Fibroblast of the aortic adventitia (primary cell): ENCODE measurements at regions not wholly inside any gene's neighbourhood (a gene's known extent, or its start where the extent isn't known, plus 50 kb on each side); places are given as distances from the start of the nearest gene placed in this dataset.

Source experiments
- DNase-seq: peaks from one replicate; pipeline ENCODE4 v3.0.0-alpha.2; 2010; ENCODE audit warnings: low read depth
- H3K4me3 ChIP-seq: 2 replicates; pipeline ENCODE4 v1.5.1; 2011; ENCODE audit warnings: low read depth, mild to moderate bottlenecking, control low read depth, low read length, moderate library complexity
- TF ChIP-seq, protein P1 (sequence below): IDR thresholded peaks from 2 replicates; pipeline ENCODE4 v1.5.1; 2011; ENCODE audit warnings: mild to moderate bottlenecking, low read length, control low read depth, inconsistent platforms; ENCODE audit not compliant: insufficient read depth

DNA sequence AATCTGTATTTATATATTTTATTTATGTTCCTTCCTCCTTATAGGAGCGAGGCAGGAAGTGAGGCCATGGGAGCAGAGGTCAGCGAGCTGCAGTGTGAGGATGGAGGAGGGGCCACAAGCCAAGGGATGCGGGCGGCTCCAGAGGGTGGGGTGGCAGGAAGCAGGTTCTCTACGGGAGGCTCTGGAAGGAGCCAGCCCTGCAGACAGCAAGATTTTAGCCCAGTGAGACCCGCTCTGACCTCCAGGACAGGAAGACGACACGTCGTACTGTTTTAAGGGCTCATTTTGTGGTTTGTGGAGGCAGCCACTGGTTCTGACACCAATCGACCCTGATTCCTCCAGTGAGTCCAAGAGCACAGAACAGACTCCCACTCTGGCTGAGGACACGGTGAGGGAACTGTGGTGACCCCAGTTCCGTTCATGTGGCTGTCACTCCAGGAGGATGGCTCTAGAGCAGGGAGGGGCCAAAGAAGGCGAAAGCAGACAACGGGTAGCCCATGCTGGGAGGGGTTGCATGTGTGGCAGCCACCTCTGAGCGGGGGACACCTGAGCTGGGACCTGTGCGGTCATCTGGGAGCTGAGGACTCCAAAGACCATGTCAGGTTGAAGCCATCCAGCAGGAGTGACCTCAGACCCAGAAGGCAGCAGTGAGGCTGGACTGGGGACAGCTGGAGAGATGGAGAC is 100.1 kb upstream of the BHLHE23 start:
- no peak for DNase-seq
- no peak overlapping the region for H3K4me3 ChIP-seq
- TF ChIP-seq, protein P1, sequence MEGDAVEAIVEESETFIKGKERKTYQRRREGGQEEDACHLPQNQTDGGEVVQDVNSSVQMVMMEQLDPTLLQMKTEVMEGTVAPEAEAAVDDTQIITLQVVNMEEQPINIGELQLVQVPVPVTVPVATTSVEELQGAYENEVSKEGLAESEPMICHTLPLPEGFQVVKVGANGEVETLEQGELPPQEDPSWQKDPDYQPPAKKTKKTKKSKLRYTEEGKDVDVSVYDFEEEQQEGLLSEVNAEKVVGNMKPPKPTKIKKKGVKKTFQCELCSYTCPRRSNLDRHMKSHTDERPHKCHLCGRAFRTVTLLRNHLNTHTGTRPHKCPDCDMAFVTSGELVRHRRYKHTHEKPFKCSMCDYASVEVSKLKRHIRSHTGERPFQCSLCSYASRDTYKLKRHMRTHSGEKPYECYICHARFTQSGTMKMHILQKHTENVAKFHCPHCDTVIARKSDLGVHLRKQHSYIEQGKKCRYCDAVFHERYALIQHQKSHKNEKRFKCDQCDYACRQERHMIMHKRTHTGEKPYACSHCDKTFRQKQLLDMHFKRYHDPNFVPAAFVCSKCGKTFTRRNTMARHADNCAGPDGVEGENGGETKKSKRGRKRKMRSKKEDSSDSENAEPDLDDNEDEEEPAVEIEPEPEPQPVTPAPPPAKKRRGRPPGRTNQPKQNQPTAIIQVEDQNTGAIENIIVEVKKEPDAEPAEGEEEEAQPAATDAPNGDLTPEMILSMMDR = no peak

DNA sequence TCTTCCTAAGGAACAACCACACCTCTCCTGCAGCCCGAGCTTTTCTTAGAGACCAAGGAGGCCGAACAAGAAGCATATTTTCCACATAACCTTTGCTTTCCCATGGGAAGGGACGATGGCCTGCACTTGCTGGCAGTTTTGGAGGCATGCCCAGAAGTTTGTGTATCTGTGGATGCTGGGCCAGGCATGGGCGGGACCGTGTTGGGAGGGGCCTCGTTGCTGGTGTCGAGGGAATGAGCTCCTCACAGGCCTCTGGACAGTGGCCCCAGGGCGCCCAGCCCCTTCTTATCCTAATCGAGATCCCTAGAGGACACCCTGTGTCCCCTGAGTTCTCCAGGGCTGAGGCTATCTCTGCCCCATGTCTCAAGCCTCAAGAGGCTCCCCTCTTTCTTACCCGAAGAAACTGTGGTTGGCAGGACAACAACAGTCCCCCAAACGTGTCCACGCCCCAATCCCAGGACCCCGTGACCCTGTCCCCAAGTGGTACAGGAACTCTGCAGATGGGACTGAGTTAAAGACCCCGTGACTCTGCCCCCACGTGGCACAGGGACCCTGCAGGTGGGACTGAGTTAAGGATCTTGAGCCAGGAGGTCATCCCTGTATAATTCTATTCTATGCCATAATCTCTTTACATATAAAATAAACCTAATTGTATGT is 99.5 kb upstream of the BHLHE23 start:
- TF ChIP-seq, protein P1 = no peak
- peak; percentile 35 for DNase-seq
- H3K4me3 ChIP-seq = no peak overlapping the region

DNA sequence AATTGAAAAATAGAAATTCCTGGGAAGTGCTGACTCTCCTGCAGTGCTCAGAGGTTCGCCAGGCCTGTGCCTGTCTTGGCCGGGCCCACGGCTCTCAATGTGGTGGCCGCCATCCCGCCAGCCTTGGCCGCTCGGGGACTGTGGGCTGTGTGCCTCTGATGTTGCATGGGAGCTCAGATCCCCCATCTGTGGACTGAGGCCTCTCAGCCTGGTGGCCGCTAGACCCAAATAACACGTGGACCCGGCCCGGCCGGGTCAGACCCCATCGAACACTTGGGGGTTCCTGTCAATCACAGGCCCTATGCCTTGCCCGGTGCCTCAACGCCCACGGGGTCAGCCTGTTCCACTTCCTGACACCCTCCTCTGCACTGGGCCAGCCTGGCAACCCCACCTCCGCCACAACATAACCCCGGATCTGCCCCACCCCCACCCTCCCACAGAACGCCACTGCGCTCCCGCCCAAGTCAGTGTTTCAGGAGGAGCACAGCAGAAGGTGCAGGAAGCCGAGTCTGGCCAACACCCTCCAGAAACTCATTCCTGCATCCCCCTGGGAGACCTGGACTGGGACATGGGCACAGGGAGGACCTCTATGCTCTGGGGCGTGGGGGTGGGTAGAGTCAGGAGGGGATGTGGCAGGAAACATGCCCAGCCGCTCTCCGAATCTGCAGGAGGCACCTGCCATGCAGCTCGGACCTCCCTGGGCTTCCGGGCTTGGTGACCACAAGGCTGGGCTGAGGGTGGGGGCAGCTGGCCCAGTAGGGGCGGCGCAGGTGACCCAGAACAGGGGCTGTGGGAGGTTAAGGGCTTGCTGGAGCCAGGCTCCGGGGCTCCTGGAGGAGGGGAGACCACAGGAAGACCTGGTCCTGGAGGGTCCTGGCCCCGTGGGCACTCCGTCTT is 98.7 kb upstream of the BHLHE23 start:
- TF ChIP-seq, protein P1 = no peak
- no peak for DNase-seq
- H3K4me3 ChIP-seq = no peak overlapping the region

DNA sequence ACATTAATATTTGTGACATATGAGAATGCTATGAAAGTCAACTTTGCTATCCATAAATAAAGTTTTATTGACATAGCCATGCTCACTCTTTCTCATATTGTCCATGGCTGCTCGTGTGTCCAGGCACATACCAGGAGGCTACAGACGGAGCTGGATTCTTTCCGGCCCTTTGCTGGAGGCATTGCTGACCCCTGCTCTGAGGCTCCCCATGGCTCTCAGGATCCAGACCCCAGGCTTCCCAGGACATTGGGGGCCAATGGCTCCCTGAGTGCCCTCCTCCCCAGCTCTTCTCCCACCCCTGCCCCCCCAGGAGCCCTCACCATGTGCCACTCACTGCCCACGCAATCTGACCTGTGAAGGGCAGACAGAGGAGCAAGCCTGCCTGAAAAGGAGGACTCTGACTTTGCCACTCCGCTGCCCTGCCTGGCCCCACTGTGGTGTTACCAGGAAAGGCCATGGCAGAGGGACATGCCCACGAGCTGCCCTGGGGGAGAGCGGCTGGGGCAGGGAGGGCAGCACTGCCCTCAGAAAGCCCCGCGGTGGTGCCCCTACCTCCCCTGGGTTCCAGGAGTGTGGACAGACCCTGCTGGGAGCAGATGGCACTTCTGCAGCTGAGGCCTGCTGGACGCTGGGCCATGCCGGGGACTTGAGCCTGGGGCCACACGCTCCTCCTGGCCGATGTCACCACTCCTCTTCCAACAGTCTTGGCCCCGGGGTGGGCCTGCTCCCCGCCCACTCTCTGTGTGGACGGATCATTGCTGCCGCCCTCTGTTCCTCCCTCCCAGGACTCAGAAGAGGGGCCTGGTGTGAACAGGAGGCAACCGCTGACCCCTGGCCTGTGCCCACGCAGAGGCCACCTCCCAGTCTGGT is 97.8 kb upstream of the BHLHE23 start:
- H3K4me3 ChIP-seq = no peak overlapping the region
- TF ChIP-seq, protein P1 = no peak
- no peak for DNase-seq

DNA sequence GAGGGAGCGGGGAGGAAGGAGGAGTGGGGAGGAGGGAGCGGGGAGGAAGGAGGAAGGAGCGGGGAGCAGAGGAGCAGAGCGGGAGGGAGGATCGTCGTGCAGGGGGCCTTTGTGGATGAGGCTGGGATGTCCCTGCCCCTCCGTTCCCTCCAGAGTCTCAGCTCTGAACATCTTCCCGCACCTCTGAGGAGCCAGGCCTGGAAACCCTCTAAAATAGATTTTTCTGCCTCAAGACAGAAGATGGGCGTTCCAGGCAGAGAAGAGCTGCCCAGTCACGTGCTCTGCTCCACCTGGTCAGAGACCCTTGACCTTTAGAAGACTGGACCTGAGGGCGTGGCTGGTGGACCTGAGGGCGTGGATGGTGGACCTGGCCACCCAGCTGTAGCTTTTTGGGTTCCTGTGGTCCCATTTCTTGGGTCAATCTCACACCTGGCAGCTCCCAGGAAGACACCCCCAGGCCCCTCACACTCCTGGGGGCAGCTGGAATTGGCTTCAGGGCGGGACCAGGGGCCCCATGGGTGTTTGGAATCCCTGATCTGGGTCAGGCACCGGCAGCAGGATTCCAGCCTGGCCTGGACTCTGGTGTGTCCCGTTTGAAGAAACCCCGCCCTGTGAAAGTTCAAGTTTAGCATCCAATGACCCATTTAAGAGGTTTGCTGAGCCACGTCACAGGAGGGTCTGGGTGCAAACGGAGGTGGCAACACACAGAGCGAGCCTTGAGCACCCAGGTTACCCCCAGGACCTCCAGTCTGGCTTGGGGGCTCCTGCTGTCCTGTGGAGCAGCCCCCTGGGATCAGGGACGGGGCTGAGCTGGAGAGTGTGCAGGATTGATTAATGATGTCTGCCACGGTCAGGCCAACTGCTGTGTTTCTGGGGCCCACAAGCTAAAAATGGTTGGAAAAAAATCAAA is 96.9 kb upstream of the BHLHE23 start:
- TF ChIP-seq, protein P1 = no peak
- DNase-seq = peak; percentile 0
- no peak overlapping the region for H3K4me3 ChIP-seq
